Lower lobe of right lung (tissue), 2 donors: ENCODE measurements at regions not wholly inside any gene's neighbourhood (a gene's known extent, or its start where the extent isn't known, plus 50 kb on each side); places are given as distances from the start of the nearest gene placed in this dataset.
"Not testable (repeated sequence)": the region's sequence is repeated elsewhere in the genome, so short reads cannot be mapped to it uniquely, and the experiment has no call there.

ENCODE experiments used
- ATAC-seq, 2 donors: fragments of 200-7000 bp; cut with Tn5 transposase; one replicate each; pipeline ENCODE4 v1.9.1; 2020 to 2022; ENCODE audit warnings: mild to moderate bottlenecking in 2 of 2, moderate library complexity in 2 of 2
- DNase-seq: peaks from one replicate; pipeline ENCODE4 v3.0.0-alpha.2; 2020
- H3K27ac ChIP-seq: fragments of 200-600 bp; one replicate; pipeline ENCODE4 v1.8.0; 2022
- H3K27me3 ChIP-seq: fragments of 200-600 bp; one replicate; pipeline ENCODE4 v1.8.0; 2022; ENCODE audit warnings: low read depth
- H3K36me3 ChIP-seq: fragments of 200-600 bp; one replicate; pipeline ENCODE4 v1.8.0; 2022; ENCODE audit warnings: mild to moderate bottlenecking
- H3K4me1 ChIP-seq: fragments of 200-600 bp; one replicate; pipeline ENCODE4 v1.8.0; 2022
- H3K4me3 ChIP-seq: fragments of 200-600 bp; one replicate; pipeline ENCODE4 v1.8.0; 2022; ENCODE audit warnings: mild to moderate bottlenecking
- H3K9me3 ChIP-seq: fragments of 200-600 bp; one replicate; pipeline ENCODE4 v1.8.0; 2022
- intact Hi-C: fragments of 100-400 bp; cut with DNase I; formaldehyde crosslinking; loops from one replicate; pipeline ENCODE4 v1.11.0; 2022
- TF ChIP-seq, protein P1 (sequence below): fragments of 200-600 bp; IDR thresholded peaks from one replicate; pipeline ENCODE4 v1.8.0; 2022; ENCODE audit warnings: antibody characterized with exemption, mild to moderate bottlenecking
- donor health status: DM: no; HTN: yes; CAD: no; lungs with severe emphysema.

DNA sequence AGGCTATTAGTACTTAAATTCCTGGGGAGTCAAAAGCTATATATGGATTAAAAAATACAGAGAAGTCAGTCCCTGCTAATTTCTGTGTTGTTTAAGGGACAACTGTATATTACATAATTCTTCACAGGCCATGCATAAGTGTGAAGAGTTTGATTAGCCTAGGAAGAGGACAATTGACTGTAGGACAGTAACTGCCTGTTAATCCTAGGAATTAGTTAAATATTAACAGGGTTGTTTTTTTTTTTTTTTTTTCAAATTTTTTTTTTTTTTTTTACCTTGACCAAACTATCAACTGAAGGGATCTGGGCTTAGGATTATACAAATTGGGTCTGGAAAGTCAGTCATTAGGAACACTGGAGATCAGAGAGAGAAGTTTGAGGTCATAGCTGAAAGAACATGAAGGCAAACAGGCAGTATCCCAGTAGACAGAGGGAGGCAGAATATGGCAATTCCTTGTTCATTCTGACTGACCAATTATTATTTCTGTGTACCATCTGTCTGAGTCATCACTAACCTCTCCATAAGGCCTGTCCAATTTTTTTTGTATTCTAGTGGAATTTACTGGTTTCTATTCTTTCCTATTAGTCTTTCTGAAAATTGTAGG, 1139.2 kb downstream of the SORCS1 start:
- DNase-seq: no peak
- ATAC-seq: no peak
- H3K27me3 ChIP-seq: no peaks in the 10 kb centered on the region
- no peak overlapping the region for H3K27ac ChIP-seq
- no peaks in the 10 kb centered on the region for H3K4me1 ChIP-seq
- H3K36me3 ChIP-seq: no peaks in the 10 kb centered on the region
- H3K4me3 ChIP-seq: no peak overlapping the region
- TF ChIP-seq, protein P1, sequence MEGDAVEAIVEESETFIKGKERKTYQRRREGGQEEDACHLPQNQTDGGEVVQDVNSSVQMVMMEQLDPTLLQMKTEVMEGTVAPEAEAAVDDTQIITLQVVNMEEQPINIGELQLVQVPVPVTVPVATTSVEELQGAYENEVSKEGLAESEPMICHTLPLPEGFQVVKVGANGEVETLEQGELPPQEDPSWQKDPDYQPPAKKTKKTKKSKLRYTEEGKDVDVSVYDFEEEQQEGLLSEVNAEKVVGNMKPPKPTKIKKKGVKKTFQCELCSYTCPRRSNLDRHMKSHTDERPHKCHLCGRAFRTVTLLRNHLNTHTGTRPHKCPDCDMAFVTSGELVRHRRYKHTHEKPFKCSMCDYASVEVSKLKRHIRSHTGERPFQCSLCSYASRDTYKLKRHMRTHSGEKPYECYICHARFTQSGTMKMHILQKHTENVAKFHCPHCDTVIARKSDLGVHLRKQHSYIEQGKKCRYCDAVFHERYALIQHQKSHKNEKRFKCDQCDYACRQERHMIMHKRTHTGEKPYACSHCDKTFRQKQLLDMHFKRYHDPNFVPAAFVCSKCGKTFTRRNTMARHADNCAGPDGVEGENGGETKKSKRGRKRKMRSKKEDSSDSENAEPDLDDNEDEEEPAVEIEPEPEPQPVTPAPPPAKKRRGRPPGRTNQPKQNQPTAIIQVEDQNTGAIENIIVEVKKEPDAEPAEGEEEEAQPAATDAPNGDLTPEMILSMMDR: no peak
- H3K9me3 ChIP-seq: no peaks in the 10 kb centered on the region
- intact Hi-C loops: no loop called here

DNA sequence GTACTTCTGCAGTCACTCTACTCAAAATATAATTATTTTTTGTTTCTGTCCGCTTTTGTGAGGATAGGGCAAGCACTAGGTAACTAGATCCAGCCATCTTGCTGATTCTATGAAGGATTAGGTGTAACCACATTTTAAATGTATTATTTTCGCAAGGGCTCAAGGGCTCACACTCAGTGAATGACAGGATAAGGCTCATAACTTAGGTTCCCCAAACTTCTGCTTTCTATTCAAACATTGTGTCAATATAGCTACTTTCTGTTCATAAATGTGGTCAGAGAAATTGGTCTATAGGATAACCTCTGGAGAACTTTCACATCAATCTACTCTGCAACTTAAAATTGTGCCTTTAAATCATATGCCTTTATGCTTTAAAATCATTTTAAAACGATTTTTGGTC, 1141.2 kb downstream of the SORCS1 start:
- Histone ChIP-seq H3K36me3 (no peaks in the 10 kb centered on the region), H3K27me3 (no peaks in the 10 kb centered on the region), H3K9me3 (no peaks in the 10 kb centered on the region), H3K27ac (no peak overlapping the region), H3K4me1 (no peaks in the 10 kb centered on the region), H3K4me3 (no peak overlapping the region)
- no peak for DNase-seq
- no peak for ATAC-seq
- intact Hi-C loops: no loop called here
- TF ChIP-seq, protein P1: no peak

DNA sequence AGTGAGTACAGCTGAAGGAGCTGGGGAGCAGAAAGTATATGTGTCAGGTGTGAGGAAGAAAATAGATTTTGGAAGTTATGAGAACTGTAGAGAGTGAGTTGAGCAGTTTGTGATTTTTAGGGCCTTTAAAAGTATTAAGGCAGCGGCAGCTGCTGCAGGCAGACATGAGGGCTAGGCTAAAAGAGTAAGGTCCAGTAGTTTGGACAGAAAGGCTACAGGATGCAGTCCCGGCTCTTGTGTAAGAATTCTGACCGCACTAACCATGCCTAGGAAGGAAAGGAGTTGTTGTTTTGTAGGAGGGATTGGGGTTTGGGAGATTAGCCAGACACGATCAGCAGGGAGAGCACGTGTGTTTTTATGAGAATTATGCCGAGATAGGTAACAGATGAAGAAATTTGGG, 1144.9 kb downstream of the SORCS1 start:
- ATAC-seq, H3K4me3 ChIP-seq, H3K4me1 ChIP-seq, DNase-seq, H3K27me3 ChIP-seq, H3K27ac ChIP-seq, H3K9me3 ChIP-seq, H3K36me3 ChIP-seq, intact Hi-C loops: not testable (repeated sequence)

DNA sequence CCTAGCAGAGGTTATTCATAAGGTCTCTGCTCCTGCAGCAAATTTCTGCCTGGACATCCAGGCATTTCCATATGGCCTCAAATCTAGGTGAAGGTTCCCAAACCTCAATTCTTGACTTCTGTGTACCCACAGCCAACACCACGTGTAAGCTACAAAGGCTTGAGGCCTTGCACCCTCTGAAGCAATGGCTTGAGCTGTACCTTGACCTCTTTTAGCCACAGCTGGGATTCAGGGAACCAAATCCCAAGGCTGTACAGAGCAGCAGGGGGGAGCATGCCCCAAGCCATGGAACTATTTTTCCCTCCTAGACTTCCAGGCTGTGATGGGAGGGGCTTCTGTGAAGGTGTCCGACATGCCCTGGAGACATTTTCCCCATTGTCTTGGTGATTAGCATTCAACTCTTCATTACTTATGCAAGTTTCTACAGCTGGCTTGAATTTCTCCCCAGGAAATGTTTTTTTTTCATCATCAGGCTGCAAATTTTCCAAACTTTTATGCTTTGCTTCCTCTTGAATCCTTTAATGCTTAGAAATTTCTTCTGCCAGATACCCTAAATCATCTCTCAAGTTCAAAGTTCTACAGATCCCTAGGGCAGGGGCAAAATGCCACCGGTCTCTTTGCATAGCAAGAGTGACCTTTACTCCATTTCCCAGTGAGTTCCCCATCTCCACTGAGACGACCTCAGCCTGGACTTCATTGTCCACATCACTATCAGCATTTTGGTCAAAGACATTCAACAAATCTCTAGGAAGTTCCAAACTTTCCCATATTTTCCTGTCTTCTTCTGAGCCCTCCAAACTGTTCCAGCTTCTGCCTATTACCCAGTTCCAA, 1148.9 kb downstream of the SORCS1 start:
- H3K4me1 ChIP-seq, H3K4me3 ChIP-seq, intact Hi-C loops, H3K9me3 ChIP-seq, DNase-seq, ATAC-seq, H3K36me3 ChIP-seq, H3K27me3 ChIP-seq, H3K27ac ChIP-seq: not testable (repeated sequence)

- Histone ChIP-seq H3K27me3 (no peaks in the 10 kb centered on the region), H3K27ac (no peak overlapping the region), H3K36me3 (no peaks in the 10 kb centered on the region), H3K4me1 (no peaks in the 10 kb centered on the region), H3K4me3 (no peak overlapping the region), H3K9me3 (no peaks in the 10 kb centered on the region)
- TF ChIP-seq, protein P1: no peak
- ATAC-seq: no peak
- intact Hi-C loops: no loop called here
- no peak for DNase-seq
Measured at GRCh38 chr10:106011250-106011649, 1153.3 kb downstream of the SORCS1 start.

- DNase-seq: no peak
- no peaks in the 10 kb centered on the region for H3K27me3 ChIP-seq
- no peak overlapping the region for H3K4me3 ChIP-seq
- no peaks in the 10 kb centered on the region for H3K9me3 ChIP-seq
- H3K36me3 ChIP-seq: no peaks in the 10 kb centered on the region
- TF ChIP-seq, protein P1: no peak
- no peak overlapping the region for H3K27ac ChIP-seq
- H3K4me1 ChIP-seq: no peaks in the 10 kb centered on the region
- ATAC-seq: no peak
- intact Hi-C loops: no loop called here
Measured at GRCh38 chr10:106000721-106001120, 1163.8 kb downstream of the SORCS1 start.
